NT2/D1 (cell line): ENCODE measurements at regions not wholly inside any gene's neighbourhood (a gene's known extent, or its start where the extent isn't known, plus 50 kb on each side); places are given as distances from the start of the nearest gene placed in this dataset.

Experiments
- YY1 ChIP-seq: IDR thresholded peaks from 2 replicates; pipeline ENCODE4 v1.6.1; 2011; ENCODE audit not compliant: insufficient read length, insufficient read depth
- ZNF274 ChIP-seq: IDR thresholded peaks from 2 replicates; pipeline ENCODE4 v1.6.1; 2011; ENCODE audit warnings: mild to moderate bottlenecking, low read depth, low read length

GRCh38 chr7:96612034-96612433 is 97.6 kb downstream of the SEM1 start:
- TF ChIP-seq ZNF274: no peak
- no peak for TF ChIP-seq YY1
